ACC112 (cell line): ENCODE measurements at regions not wholly inside any gene's neighbourhood (a gene's known extent, or its start where the extent isn't known, plus 50 kb on each side); places are given as distances from the start of the nearest gene placed in this dataset.

Experiments
- H2AFZ ChIP-seq: fragments of 200-600 bp; sonication (generic); one replicate; pipeline ENCODE4 v1.6.0; 2017; ENCODE audit warnings: antibody characterized with exemption, low read length; ENCODE audit not compliant: unreplicated experiment
- H3K27ac ChIP-seq: fragments of 200-600 bp; sonication (generic); 2 replicates; pipeline ENCODE4 v1.5.1; 2014; ENCODE audit warnings: low read depth, mild to moderate bottlenecking, antibody characterized with exemption, low read length, moderate library complexity
- H3K27me3 ChIP-seq: fragments of 200-600 bp; sonication (generic); 2 replicates; pipeline ENCODE4 v1.6.1; 2014; ENCODE audit warnings: mild to moderate bottlenecking, antibody characterized with exemption, low read length, moderate library complexity, mixed read lengths; ENCODE audit not compliant: insufficient read depth
- H3K36me3 ChIP-seq: fragments of 200-600 bp; sonication (generic); 2 replicates; pipeline ENCODE4 v1.6.1; 2016; ENCODE audit warnings: mild to moderate bottlenecking, antibody characterized with exemption, low read length, moderate library complexity, mixed read lengths; ENCODE audit not compliant: insufficient read depth
- H3K4me1 ChIP-seq: fragments of 200-600 bp; sonication (generic); one replicate; pipeline ENCODE4 v1.6.1; 2016; ENCODE audit warnings: low read length, mixed read lengths; ENCODE audit not compliant: insufficient read depth, unreplicated experiment, control insufficient read depth
- H3K4me3 ChIP-seq: fragments of 200-600 bp; sonication (generic); 2 replicates; pipeline ENCODE4 v1.5.1; 2014; ENCODE audit warnings: mild to moderate bottlenecking, low read depth, low read length
- H3K79me2 ChIP-seq: fragments of 200-600 bp; sonication (generic); one replicate; pipeline ENCODE4 v1.6.0; 2016; ENCODE audit warnings: low read length; ENCODE audit not compliant: control insufficient read depth, unreplicated experiment, insufficient read depth

- no peak overlapping the region for H3K4me3 ChIP-seq
- H2AFZ ChIP-seq, result no peak overlapping the region
- no peaks in the 10 kb centered on the region for H3K79me2 ChIP-seq
- H3K27ac ChIP-seq, result no peak overlapping the region
- H3K4me1 ChIP-seq, result no peaks in the 10 kb centered on the region
- peaks cover 4% of the 10 kb centered on the region; the same call in 1 of the 2 replicates for H3K27me3 ChIP-seq
- H3K36me3 ChIP-seq, result no peaks in the 10 kb centered on the region
These were observed 423.1 kb upstream of the POU3F3 start for GRCh38 chr2:104430852-104431251.

DNA sequence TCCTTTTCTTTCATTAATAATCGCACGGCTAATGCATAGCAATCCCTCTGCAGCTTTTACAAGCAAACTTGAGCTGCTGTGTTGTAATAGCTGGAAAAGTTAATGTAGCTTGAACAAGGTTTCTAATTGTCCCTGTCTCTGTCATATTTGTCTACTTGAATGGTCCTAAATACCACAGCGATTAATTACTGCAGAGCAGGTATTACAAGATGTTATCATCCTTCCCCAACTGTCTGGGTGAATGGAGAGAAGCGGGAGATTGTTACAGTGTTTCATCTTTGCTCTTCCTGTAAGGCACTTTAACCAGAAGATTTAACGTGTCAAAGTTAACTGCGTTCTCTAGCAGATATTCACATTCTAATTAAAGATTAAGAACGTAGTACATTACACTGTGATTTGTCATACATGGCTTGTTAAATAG, 422.2 kb upstream of the POU3F3 start:
- H3K27ac ChIP-seq, result no peak overlapping the region
- no peaks in the 10 kb centered on the region for H3K4me1 ChIP-seq
- H3K36me3 ChIP-seq, result no peaks in the 10 kb centered on the region
- no peak overlapping the region for H2AFZ ChIP-seq
- peaks cover 4% of the 10 kb centered on the region; the same call in 1 of the 2 replicates for H3K27me3 ChIP-seq
- no peaks in the 10 kb centered on the region for H3K79me2 ChIP-seq
- H3K4me3 ChIP-seq, result no peak overlapping the region

DNA sequence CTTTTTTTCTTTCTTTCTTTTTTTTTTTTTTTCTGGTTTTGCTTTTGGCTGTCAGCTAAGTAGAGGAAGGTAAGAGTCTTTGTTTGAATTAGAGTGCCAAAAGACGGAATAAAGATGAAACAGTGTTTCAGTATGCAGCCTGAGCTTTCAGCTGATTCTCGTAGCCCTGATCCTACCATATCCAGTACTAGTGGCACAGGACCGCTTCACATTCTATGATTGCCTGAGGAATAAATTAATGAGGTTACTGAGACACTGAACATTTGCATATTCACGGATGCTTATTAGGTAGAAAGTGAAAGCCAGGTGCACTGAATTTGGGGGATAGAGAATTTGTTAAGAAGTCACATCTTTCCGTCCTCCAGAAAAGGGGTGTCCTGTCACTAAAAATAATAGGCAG, 421.5 kb upstream of the POU3F3 start:
- H3K27ac ChIP-seq, result no peak overlapping the region

GRCh38 chr2:104432991-104433390, 420.9 kb upstream of the POU3F3 start:
- Histone ChIP-seq H3K27ac (no peak overlapping the region), H3K4me3 (no peak overlapping the region), H2AFZ (no peak overlapping the region), H3K36me3 (no peaks in the 10 kb centered on the region), H3K27me3 (peaks cover 4% of the 10 kb centered on the region; the same call in 1 of the 2 replicates), H3K4me1 (no peaks in the 10 kb centered on the region), H3K79me2 (no peaks in the 10 kb centered on the region)

More for the DNA sequence above, 421.5 kb upstream of the POU3F3 start:
- no peak overlapping the region for H3K4me3 ChIP-seq
- no peaks in the 10 kb centered on the region for H3K4me1 ChIP-seq
- peaks cover 4% of the 10 kb centered on the region; the same call in 1 of the 2 replicates for H3K27me3 ChIP-seq
- H2AFZ ChIP-seq, result no peak overlapping the region
- H3K36me3 ChIP-seq, result no peaks in the 10 kb centered on the region
- H3K79me2 ChIP-seq, result no peaks in the 10 kb centered on the region

- H3K27me3 ChIP-seq, result peaks cover 4% of the 10 kb centered on the region; the same call in 1 of the 2 replicates
- no peaks in the 10 kb centered on the region for H3K4me1 ChIP-seq
- no peaks in the 10 kb centered on the region for H3K36me3 ChIP-seq
- H2AFZ ChIP-seq, result no peak overlapping the region
- no peak overlapping the region for H3K4me3 ChIP-seq
- no peak overlapping the region for H3K27ac ChIP-seq
- H3K79me2 ChIP-seq, result no peaks in the 10 kb centered on the region
These were observed 420.3 kb upstream of the POU3F3 start for GRCh38 chr2:104433657-104434056.

GRCh38 chr2:104434318-104434792, 419.6 kb upstream of the POU3F3 start:
- H3K27ac ChIP-seq, result no peak overlapping the region
- no peak overlapping the region for H2AFZ ChIP-seq
- H3K4me1 ChIP-seq, result no peaks in the 10 kb centered on the region
- no peak overlapping the region for H3K4me3 ChIP-seq
- no peaks in the 10 kb centered on the region for H3K79me2 ChIP-seq
- peaks cover 4% of the 10 kb centered on the region; the same call in 1 of the 2 replicates for H3K27me3 ChIP-seq
- H3K36me3 ChIP-seq, result no peaks in the 10 kb centered on the region

- no peaks in the 10 kb centered on the region for H3K79me2 ChIP-seq
- H3K4me3 ChIP-seq, result no peak overlapping the region
- H3K36me3 ChIP-seq, result no peaks in the 10 kb centered on the region
- H2AFZ ChIP-seq, result no peak overlapping the region
- no peak overlapping the region for H3K27ac ChIP-seq
- H3K27me3 ChIP-seq, result peaks cover 4% of the 10 kb centered on the region; the same call in 1 of the 2 replicates
- no peaks in the 10 kb centered on the region for H3K4me1 ChIP-seq
These were observed 418.9 kb upstream of the POU3F3 start for GRCh38 chr2:104434966-104435365.

DNA sequence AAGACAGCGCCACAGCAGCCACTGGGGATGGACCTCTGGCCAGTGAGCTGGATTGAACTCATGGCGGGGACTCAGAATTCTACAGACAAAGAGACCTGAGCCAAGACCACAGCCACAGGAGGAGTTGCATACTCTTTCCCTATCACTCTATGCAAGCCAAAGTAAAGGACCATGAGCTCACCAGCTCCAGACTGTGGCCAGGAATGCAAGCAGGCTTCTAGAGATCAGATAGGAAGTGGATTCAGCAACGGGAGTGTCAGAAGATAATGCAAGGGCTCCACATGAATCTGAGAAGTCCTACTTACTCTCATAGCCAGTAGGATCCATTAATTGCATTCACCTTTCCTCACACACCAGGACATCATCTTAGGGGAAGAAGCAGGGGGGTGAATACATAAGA, 415.4 kb upstream of the POU3F3 start:
- no peaks in the 10 kb centered on the region for H3K36me3 ChIP-seq
- no peak overlapping the region for H2AFZ ChIP-seq
- H3K27me3 ChIP-seq, result no peaks in the 10 kb centered on the region
- H3K79me2 ChIP-seq, result no peaks in the 10 kb centered on the region
- H3K27ac ChIP-seq, result no peak overlapping the region
- no peak overlapping the region for H3K4me3 ChIP-seq
- H3K4me1 ChIP-seq, result no peaks in the 10 kb centered on the region

DNA sequence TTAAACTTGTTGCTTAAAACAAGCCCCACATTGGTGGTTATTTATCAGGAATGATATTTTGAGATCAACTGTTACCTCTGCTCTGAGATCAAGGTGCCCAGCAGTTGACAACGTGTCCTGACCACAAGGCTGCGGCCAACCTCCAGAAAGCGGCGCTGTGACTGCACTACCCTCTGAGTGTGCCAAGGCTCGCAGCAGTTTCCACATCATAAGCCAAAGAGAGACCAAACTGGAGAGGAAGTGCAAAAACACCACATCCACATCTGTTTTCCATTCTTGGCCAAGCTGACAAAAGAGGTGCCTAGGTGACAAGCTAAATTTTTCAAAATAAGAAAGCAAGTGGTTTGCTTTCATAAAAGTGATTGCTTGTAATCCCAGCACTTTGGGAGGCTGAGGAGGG, 410.8 kb upstream of the POU3F3 start:
- no peak overlapping the region for H2AFZ ChIP-seq
- no peaks in the 10 kb centered on the region for H3K4me1 ChIP-seq
- H3K36me3 ChIP-seq, result no peaks in the 10 kb centered on the region
- no peaks in the 10 kb centered on the region for H3K79me2 ChIP-seq
- H3K27me3 ChIP-seq, result no peaks in the 10 kb centered on the region
- no peak overlapping the region for H3K4me3 ChIP-seq
- no peak overlapping the region for H3K27ac ChIP-seq

- Histone ChIP-seq H2AFZ (no peak overlapping the region), H3K79me2 (no peaks in the 10 kb centered on the region), H3K4me1 (no peaks in the 10 kb centered on the region), H3K27me3 (no peaks in the 10 kb centered on the region), H3K4me3 (no peak overlapping the region), H3K36me3 (no peaks in the 10 kb centered on the region), H3K27ac (no peak overlapping the region)
These were observed 409.5 kb upstream of the POU3F3 start for GRCh38 chr2:104444392-104444791.

- Histone ChIP-seq H3K27ac (no peak overlapping the region), H3K27me3 (no peaks in the 10 kb centered on the region), H2AFZ (no peak overlapping the region), H3K79me2 (no peaks in the 10 kb centered on the region), H3K36me3 (no peaks in the 10 kb centered on the region), H3K4me1 (no peaks in the 10 kb centered on the region), H3K4me3 (no peak overlapping the region)
These were observed 409.0 kb upstream of the POU3F3 start for GRCh38 chr2:104444889-104445288.
